MM.1S (cell line): ENCODE measurements at regions not wholly inside any gene's neighbourhood (a gene's known extent, or its start where the extent isn't known, plus 50 kb on each side); places are given as distances from the start of the nearest gene placed in this dataset.

Source experiments
- EZH2 ChIP-seq: fragments of 300-600 bp; sonication (generic); optimal IDR thresholded peaks from 2 replicates; pipeline ENCODE3; 2017; ENCODE audit warnings: low read depth, mild to moderate bottlenecking, antibody characterized with exemption, low read length, mixed read lengths
- EZH2phosphoT487 ChIP-seq: fragments of 300-600 bp; sonication (generic); IDR thresholded peaks from 2 replicates; pipeline ENCODE4 v1.6.1; 2018; ENCODE audit warnings: antibody characterized with exemption, low read length
- TF ChIP-seq, protein P1 (sequence below): fragments of 300-600 bp; sonication (generic); IDR thresholded peaks from 2 replicates; pipeline ENCODE4 v1.5.1; 2016; ENCODE audit warnings: antibody characterized with exemption, low read length, mixed read lengths

DNA sequence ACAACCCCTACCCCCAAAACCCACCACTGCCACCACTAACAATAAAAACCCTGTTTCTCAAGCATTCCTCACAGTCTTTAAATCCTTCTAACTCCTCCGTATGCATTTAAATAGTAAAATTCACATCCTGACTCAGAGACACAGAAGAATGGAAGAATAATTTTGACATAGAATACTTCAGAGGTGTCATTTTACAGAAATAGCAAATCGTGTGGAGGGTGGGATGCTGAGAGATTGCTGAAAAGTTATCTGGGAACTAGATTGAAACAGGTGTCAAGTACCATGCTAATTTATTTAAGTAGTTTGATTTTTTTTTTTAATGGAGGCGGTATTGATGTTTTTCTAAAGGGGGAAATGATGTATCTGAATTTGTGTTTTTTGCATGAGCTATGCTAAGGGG lies 575.2 kb upstream of the TPK1 start:
- TF ChIP-seq, protein P1, sequence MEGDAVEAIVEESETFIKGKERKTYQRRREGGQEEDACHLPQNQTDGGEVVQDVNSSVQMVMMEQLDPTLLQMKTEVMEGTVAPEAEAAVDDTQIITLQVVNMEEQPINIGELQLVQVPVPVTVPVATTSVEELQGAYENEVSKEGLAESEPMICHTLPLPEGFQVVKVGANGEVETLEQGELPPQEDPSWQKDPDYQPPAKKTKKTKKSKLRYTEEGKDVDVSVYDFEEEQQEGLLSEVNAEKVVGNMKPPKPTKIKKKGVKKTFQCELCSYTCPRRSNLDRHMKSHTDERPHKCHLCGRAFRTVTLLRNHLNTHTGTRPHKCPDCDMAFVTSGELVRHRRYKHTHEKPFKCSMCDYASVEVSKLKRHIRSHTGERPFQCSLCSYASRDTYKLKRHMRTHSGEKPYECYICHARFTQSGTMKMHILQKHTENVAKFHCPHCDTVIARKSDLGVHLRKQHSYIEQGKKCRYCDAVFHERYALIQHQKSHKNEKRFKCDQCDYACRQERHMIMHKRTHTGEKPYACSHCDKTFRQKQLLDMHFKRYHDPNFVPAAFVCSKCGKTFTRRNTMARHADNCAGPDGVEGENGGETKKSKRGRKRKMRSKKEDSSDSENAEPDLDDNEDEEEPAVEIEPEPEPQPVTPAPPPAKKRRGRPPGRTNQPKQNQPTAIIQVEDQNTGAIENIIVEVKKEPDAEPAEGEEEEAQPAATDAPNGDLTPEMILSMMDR: no peak
- TF ChIP-seq EZH2: no peak
- TF ChIP-seq EZH2phosphoT487: no peak
